Ishikawa (cell line): ENCODE measurements at regions not wholly inside any gene's neighbourhood (a gene's known extent, or its start where the extent isn't known, plus 50 kb on each side); places are given as distances from the start of the nearest gene placed in this dataset.

Source experiments
- CEBPB ChIP-seq: IDR thresholded peaks from 2 replicates; pipeline ENCODE4 v1.6.1; 2012
- CREB1 ChIP-seq: IDR thresholded peaks from 2 replicates; pipeline ENCODE4 v1.6.1; 2012; ENCODE audit warnings: low read depth
- EGR1 ChIP-seq: IDR thresholded peaks from 2 replicates; pipeline ENCODE4 v1.6.1; 2012
- EP300 ChIP-seq: IDR thresholded peaks from 2 replicates; pipeline ENCODE4 v1.6.1; 2012; ENCODE audit warnings: borderline replicate concordance
- FOXM1 ChIP-seq: IDR thresholded peaks from 2 replicates; pipeline ENCODE4 v1.6.1; 2012; ENCODE audit warnings: low read depth, borderline replicate concordance
- NFIC ChIP-seq: IDR thresholded peaks from 2 replicates; pipeline ENCODE4 v1.6.1; 2012
- RAD21 ChIP-seq: IDR thresholded peaks from 2 replicates; pipeline ENCODE4 v1.6.1; 2012; ENCODE audit warnings: low read depth
- TAF1 ChIP-seq: IDR thresholded peaks from 2 replicates; pipeline ENCODE4 v1.6.1; 2012; ENCODE audit warnings: low read depth, mild to moderate bottlenecking
- TCF12 ChIP-seq: IDR thresholded peaks from 2 replicates; pipeline ENCODE4 v1.6.1; 2012; ENCODE audit warnings: low read depth
- TEAD4 ChIP-seq: IDR thresholded peaks from 2 replicates; pipeline ENCODE4 v1.6.1; 2012
- YY1 ChIP-seq: IDR thresholded peaks from 2 replicates; pipeline ENCODE4 v1.6.1; 2012; ENCODE audit warnings: low read depth
- ZBTB7A ChIP-seq: IDR thresholded peaks from 2 replicates; pipeline ENCODE4 v1.6.1; 2012; ENCODE audit warnings: low read depth
- TF ChIP-seq, protein P1 (sequence below): IDR thresholded peaks from 2 replicates; pipeline ENCODE4 v1.6.1; 2012
- TF ChIP-seq, protein P2 (sequence below): IDR thresholded peaks from 2 replicates; pipeline ENCODE4 v1.6.1; 2012
- TF ChIP-seq, protein P3 (sequence below): IDR thresholded peaks from 2 replicates; pipeline ENCODE4 v1.6.1; 2012; ENCODE audit warnings: low read depth, mild to moderate bottlenecking

DNA sequence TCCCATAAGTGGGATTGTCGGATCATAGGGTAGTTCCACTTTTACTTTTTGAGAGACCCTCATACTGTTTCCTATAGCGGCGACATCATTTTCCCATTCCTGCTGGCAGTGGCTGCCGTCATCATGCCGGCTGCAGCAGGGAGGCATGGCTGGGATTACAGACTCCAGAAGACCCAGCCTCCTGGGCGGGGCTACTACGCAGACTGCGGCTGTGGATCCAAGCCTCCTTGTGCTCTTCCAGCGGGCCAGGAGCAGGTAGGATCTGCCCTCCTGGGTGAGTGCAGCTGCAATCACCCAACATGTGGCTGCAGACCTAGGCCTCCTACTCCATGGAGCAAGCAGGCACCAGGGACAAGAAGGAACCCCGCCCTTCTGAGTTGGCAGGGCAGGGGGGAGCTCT lies 359.2 kb downstream of the GALR1 start:
- TF ChIP-seq, protein P1, sequence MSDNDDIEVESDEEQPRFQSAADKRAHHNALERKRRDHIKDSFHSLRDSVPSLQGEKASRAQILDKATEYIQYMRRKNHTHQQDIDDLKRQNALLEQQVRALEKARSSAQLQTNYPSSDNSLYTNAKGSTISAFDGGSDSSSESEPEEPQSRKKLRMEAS, result no peak
- TF ChIP-seq RAD21 (no peak), YY1 (no peak), TEAD4 (no peak), FOXM1 (no peak), EGR1 (no peak), TCF12 (no peak), TAF1 (no peak), EP300 (no peak)
- TF ChIP-seq, protein P2, sequence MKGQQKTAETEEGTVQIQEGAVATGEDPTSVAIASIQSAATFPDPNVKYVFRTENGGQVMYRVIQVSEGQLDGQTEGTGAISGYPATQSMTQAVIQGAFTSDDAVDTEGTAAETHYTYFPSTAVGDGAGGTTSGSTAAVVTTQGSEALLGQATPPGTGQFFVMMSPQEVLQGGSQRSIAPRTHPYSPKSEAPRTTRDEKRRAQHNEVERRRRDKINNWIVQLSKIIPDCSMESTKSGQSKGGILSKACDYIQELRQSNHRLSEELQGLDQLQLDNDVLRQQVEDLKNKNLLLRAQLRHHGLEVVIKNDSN, result no peak
- TF ChIP-seq, protein P3, sequence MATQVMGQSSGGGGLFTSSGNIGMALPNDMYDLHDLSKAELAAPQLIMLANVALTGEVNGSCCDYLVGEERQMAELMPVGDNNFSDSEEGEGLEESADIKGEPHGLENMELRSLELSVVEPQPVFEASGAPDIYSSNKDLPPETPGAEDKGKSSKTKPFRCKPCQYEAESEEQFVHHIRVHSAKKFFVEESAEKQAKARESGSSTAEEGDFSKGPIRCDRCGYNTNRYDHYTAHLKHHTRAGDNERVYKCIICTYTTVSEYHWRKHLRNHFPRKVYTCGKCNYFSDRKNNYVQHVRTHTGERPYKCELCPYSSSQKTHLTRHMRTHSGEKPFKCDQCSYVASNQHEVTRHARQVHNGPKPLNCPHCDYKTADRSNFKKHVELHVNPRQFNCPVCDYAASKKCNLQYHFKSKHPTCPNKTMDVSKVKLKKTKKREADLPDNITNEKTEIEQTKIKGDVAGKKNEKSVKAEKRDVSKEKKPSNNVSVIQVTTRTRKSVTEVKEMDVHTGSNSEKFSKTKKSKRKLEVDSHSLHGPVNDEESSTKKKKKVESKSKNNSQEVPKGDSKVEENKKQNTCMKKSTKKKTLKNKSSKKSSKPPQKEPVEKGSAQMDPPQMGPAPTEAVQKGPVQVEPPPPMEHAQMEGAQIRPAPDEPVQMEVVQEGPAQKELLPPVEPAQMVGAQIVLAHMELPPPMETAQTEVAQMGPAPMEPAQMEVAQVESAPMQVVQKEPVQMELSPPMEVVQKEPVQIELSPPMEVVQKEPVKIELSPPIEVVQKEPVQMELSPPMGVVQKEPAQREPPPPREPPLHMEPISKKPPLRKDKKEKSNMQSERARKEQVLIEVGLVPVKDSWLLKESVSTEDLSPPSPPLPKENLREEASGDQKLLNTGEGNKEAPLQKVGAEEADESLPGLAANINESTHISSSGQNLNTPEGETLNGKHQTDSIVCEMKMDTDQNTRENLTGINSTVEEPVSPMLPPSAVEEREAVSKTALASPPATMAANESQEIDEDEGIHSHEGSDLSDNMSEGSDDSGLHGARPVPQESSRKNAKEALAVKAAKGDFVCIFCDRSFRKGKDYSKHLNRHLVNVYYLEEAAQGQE, result no peak

DNA sequence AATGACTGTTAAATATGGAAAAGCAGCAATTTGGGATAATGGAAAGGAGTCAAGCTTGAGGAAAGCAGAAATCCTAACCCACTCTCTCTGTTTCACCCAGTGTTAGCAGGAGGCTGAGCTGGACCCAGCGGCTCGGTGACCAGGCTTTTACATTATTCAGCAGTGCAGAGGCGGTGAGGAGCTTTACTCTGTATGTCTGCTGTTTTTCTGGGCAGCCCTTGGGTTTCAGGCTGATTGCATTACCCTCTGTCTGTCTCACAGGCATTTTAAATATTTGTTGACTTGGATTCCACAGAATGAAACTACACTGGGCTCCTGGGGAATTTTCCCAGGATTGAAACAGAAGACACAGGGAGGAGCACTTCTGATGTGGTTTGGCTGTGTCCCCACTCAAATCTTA lies 368.0 kb downstream of the GALR1 start:
- TF ChIP-seq CREB1 (no peak), CEBPB (no peak), TCF12 (no peak), ZBTB7A (no peak), NFIC (no peak), TAF1 (no peak), TEAD4 (no peak)
- TF ChIP-seq, protein P2, result no peak
- TF ChIP-seq, protein P1, result no peak

DNA sequence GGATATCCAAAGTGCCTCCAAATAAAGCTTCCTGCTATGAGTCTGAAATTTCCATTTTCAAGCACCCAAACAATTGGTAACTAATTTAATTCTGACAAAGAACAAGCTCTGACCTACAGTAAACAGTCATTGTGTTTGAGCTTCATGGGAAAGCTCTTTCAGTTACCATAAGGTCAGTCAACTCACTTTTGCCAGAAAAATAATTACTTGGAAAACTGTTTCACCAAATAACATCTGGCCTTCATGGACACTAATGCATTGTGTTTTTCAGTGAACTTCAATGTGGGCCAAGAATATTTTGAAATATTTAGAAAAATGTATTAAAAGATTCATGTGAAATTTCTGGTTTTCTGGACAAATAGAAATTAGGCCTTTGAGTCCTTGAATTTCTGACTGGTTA lies 369.9 kb downstream of the GALR1 start:
- TF ChIP-seq, protein P2, result no peak
- TF ChIP-seq NFIC (no peak), TAF1 (no peak), EP300 (no peak), TEAD4 (no peak), EGR1 (no peak), FOXM1 (no peak), YY1 (no peak), ZBTB7A (no peak), RAD21 (no peak), CEBPB (no peak)

DNA sequence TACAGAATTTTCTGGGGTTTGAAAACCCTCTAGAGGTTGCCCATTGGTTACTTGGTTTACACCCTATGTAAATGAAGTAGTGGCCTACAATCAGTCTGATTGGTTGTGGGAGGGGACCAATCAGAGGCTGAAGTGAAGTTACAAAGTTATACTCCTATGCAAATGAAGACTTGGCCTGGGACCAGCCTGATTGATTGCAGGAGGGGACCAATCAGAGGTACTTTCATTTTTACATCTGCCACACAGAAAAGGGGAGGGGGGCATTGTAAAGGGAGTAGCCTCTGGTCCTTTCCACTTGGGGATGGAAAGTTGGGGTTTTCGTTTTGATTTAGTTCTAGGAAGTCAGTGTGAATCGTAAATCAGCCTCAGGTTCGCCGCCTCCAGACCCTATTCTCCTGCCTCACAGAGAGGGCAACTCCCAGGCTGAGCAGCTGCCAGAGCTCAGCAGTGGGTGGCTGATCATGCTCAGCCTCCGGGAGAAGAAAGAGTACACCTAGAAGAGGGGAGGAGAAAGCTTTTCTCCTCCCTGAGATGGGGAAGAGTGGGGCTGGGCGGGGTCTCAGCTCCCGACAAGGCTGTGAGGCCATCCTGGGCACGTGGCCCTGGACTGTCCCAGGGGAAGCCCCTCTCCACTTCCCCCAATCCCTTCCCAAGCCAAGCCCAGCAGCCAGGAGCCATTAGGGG lies 372.5 kb downstream of the GALR1 start:
- TF ChIP-seq RAD21 (no peak), EP300 (no peak), TAF1 (no peak)

DNA sequence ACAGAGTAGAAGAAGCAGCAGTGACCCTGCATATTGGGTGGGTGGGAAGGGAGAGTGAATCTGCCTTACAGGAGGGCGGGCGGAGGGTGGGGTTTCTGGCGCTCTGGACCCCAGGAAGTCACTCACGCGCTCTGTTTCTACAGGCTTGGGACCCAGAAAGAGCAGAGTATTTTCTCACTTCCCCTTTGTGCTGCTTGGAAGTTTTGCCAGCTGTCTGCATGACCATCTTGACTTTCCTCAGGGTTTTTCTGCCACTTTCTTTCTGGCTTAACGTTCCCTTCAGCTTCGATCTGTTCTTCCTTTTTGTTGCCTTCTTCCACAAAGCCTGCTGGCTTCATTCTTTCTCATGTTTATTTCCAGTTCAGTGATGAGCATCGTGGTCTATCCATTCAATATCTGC lies 383.1 kb downstream of the GALR1 start:
- TF ChIP-seq NFIC (no peak), EP300 (no peak), TEAD4 (no peak), YY1 (no peak)
- TF ChIP-seq, protein P1, result no peak

DNA sequence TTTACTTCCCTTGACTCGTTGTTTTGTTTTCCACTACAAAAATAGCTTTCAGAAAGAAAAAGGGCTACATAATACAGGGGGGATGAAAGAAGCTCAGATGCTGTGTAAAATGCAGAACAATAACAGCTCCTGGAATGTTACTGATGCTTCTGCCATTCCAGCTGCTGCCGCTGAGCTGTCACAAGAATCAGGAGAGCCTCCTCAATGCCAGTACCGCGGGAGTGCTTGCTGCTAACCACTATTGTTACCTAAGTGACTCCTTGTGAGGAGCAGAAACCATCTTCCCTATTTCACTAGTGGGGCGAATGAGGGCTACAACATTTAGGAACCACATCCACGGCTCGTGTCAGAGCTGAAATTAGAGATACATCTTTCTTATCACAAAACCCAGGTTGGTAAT lies 384.8 kb downstream of the GALR1 start:
- TF ChIP-seq CREB1, result no peak
- no peak for TF ChIP-seq FOXM1
- TF ChIP-seq TEAD4, result no peak
- no peak for TF ChIP-seq CEBPB
- TF ChIP-seq, protein P3, result no peak
- no peak for TF ChIP-seq RAD21
- TF ChIP-seq YY1, result no peak
- TF ChIP-seq, protein P1, result no peak
- no peak for TF ChIP-seq TCF12
- TF ChIP-seq, protein P2, result no peak
- TF ChIP-seq EP300, result no peak
- TF ChIP-seq EGR1, result no peak
- TF ChIP-seq TAF1, result no peak
